HepG2 (cell line): ENCODE measurements at regions not wholly inside any gene's neighbourhood (a gene's known extent, or its start where the extent isn't known, plus 50 kb on each side); places are given as distances from the start of the nearest gene placed in this dataset.

ENCODE experiments used
- POLR2A ChIP-seq, 2 experiments: IDR thresholded peaks; 2 replicates each; pipeline ENCODE4 v1.6.1; 2011; ENCODE audit warnings: low read depth in 2 of 2, low read length in 2 of 2, mild to moderate bottlenecking in 1 of 2, moderate library complexity in 1 of 2; ENCODE audit not compliant: insufficient read depth in 1 of 2
- ZNF10 ChIP-seq: sonication (generic); formaldehyde crosslinking; IDR thresholded peaks from 2 replicates; pipeline ENCODE4 v1.4.0; 2020; ENCODE audit warnings: mild to moderate bottlenecking, low read depth, missing genetic modification reagents, borderline replicate concordance
- TF ChIP-seq, protein P1 (sequence below): sonication (generic); formaldehyde crosslinking; IDR thresholded peaks from 2 replicates; pipeline ENCODE4 v1.9.0; 2021; ENCODE audit warnings: missing genetic modification reagents, borderline replicate concordance

GRCh38 chr3:154893813-154894212 is 186.3 kb upstream of the MME start:
- TF ChIP-seq, protein P1, sequence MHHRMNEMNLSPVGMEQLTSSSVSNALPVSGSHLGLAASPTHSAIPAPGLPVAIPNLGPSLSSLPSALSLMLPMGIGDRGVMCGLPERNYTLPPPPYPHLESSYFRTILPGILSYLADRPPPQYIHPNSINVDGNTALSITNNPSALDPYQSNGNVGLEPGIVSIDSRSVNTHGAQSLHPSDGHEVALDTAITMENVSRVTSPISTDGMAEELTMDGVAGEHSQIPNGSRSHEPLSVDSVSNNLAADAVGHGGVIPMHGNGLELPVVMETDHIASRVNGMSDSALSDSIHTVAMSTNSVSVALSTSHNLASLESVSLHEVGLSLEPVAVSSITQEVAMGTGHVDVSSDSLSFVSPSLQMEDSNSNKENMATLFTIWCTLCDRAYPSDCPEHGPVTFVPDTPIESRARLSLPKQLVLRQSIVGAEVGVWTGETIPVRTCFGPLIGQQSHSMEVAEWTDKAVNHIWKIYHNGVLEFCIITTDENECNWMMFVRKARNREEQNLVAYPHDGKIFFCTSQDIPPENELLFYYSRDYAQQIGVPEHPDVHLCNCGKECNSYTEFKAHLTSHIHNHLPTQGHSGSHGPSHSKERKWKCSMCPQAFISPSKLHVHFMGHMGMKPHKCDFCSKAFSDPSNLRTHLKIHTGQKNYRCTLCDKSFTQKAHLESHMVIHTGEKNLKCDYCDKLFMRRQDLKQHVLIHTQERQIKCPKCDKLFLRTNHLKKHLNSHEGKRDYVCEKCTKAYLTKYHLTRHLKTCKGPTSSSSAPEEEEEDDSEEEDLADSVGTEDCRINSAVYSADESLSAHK (CRISPR knock-in tag) = no peak
- TF ChIP-seq ZNF10 (CRISPR knock-in tag) = no peak
- TF ChIP-seq POLR2A (IDR thresholded peaks at IDR 0.05; ENCODE audit: insufficient read depth in 1 of 2, low read depth in 2 of 2, low read length in 2 of 2) = no peak
